SH-SY5Y (cell line): ENCODE measurements at regions not wholly inside any gene's neighbourhood (a gene's known extent, or its start where the extent isn't known, plus 50 kb on each side); places are given as distances from the start of the nearest gene placed in this dataset.

ENCODE experiments used
- GATA2 ChIP-seq: IDR thresholded peaks from 2 replicates; pipeline ENCODE4 v1.6.1; 2011; ENCODE audit warnings: mild to moderate bottlenecking, low read depth, low read length
- GATA3 ChIP-seq: IDR thresholded peaks from 2 replicates; pipeline ENCODE4 v1.6.1; 2011; ENCODE audit warnings: low read depth, mild to moderate bottlenecking, low read length, moderate library complexity

DNA sequence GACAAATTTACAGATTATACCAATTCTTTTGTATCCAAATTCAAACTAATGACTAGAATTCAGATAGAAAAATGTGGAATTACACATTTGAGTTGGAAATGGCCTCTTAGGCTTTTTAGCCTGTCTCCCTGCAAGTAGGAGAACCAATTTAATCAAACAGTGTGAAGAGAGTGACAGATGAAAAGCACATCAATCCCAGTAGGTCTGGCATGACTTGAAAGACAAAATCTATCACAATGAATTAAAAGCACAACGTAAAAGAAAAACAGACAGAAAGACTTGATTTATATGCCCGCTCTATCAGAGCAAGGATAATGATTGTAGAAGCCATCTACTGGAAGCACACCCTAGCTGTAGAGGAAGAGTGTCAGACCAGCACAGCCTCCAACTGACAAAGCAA is 1084.4 kb upstream of the SPRY2 start:
- TF ChIP-seq GATA3 (no peak), GATA2 (no peak)
